Pons (tissue), 1 donor: ENCODE measurements at regions not wholly inside any gene's neighbourhood (a gene's known extent, or its start where the extent isn't known, plus 50 kb on each side); places are given as distances from the start of the nearest gene placed in this dataset.
"Not testable (repeated sequence)": the region's sequence is repeated elsewhere in the genome, so short reads cannot be mapped to it uniquely, and the experiment has no call there.

ENCODE experiments used
- DNase-seq: peaks from one replicate; pipeline ENCODE4 v3.0.0-alpha.2; 2016; ENCODE audit warnings: low spot score

GRCh38 chr6:92147246-92147645 lies 1272.1 kb downstream of the EPHA7 start:
- no peak for DNase-seq

GRCh38 chr6:92139601-92140000 lies 1279.8 kb downstream of the EPHA7 start:
- DNase-seq: no peak

GRCh38 chr6:92132957-92133356 lies 1286.4 kb downstream of the EPHA7 start:
- DNase-seq: no peak

GRCh38 chr6:92132457-92132856 lies 1286.9 kb downstream of the EPHA7 start:
- no peak for DNase-seq

GRCh38 chr6:92130944-92131343 lies 1288.4 kb downstream of the EPHA7 start:
- DNase-seq: no peak

GRCh38 chr6:92126983-92127382 lies 1292.4 kb downstream of the EPHA7 start:
- no peak for DNase-seq

GRCh38 chr6:92126088-92126487 lies 1293.3 kb downstream of the EPHA7 start:
- no peak for DNase-seq

GRCh38 chr6:92125681-92126080 lies 1293.7 kb downstream of the EPHA7 start:
- no peak for DNase-seq

- DNase-seq: no peak
Measured at GRCh38 chr6:92124200-92124651, 1295.1 kb downstream of the EPHA7 start.

GRCh38 chr6:92122746-92123145 lies 1296.6 kb downstream of the EPHA7 start:
- DNase-seq: peak; percentile 44

- no peak for DNase-seq
Measured at GRCh38 chr6:92121228-92121627, 1298.1 kb downstream of the EPHA7 start.

- DNase-seq: no peak
Measured at GRCh38 chr6:92117800-92118199, 1301.6 kb downstream of the EPHA7 start.

GRCh38 chr6:92114797-92115196 lies 1304.6 kb downstream of the EPHA7 start:
- no peak for DNase-seq

GRCh38 chr6:92114091-92114675 lies 1305.2 kb downstream of the EPHA7 start:
- no peak for DNase-seq

GRCh38 chr6:92111386-92111785 lies 1308.0 kb downstream of the EPHA7 start:
- DNase-seq: no peak

GRCh38 chr6:92110403-92110802 lies 1309.0 kb downstream of the EPHA7 start:
- DNase-seq: no peak

- no peak for DNase-seq
Measured at GRCh38 chr6:92109956-92110355, 1309.4 kb downstream of the EPHA7 start.

GRCh38 chr6:92109256-92109655 lies 1310.1 kb downstream of the EPHA7 start:
- DNase-seq: no peak

- DNase-seq: no peak
Measured at GRCh38 chr6:92086750-92087149, 1332.6 kb downstream of the EPHA7 start.

- DNase-seq: not testable (repeated sequence)
Measured at GRCh38 chr6:92083914-92084313, 1335.4 kb downstream of the EPHA7 start.

GRCh38 chr6:92072387-92072786 lies 1347.0 kb downstream of the EPHA7 start:
- DNase-seq: no peak

GRCh38 chr6:92069781-92070180 lies 1349.6 kb downstream of the EPHA7 start:
- no peak for DNase-seq

GRCh38 chr6:92052513-92052912 lies 1366.8 kb downstream of the EPHA7 start:
- DNase-seq: no peak

- no peak for DNase-seq
Measured at GRCh38 chr6:92050216-92050615, 1369.1 kb downstream of the EPHA7 start.

GRCh38 chr6:92047860-92048259 lies 1371.5 kb downstream of the EPHA7 start:
- no peak for DNase-seq
